ENCODE measurements at regions not wholly inside any gene's neighbourhood (a gene's known extent, or its start where the extent isn't known, plus 50 kb on each side); places are given as distances from the start of the nearest gene placed in this dataset.

DNA sequence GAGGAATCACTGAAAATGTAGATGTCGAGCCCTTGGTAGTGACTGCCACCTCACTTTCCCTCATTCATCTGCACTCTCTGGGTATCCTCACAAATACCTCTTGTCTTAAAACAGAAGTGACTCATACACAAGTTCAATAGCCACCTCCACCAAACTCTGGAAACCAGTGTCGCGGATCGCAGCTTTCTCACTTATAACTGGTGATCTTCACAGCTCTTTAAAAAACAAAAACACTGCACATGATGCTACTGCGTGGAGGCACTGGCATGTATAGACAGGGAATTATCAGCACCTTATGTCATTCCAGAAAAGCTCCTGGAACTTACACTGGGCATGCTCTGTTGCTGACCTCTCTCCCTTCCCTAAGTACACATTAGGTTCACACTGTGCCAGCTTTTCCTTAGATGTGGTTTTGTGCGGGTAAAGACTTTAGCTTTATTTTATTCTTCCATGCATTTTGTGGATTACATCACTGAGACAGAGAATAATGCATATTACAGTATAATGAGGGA is 425.5 kb upstream of the CADM1 start:
- WGBS (ENCODE audit: missing lambda C conversion rate): 4% methylated on average over 6 of the region's 6 CpGs
- TF ChIP-seq EP300 (IDR thresholded peaks at IDR 0.05): no peak
- TF ChIP-seq ZNF302 (CRISPR knock-in tag; IDR thresholded peaks at IDR 0.05): no peak
- TF ChIP-seq, protein P1, sequence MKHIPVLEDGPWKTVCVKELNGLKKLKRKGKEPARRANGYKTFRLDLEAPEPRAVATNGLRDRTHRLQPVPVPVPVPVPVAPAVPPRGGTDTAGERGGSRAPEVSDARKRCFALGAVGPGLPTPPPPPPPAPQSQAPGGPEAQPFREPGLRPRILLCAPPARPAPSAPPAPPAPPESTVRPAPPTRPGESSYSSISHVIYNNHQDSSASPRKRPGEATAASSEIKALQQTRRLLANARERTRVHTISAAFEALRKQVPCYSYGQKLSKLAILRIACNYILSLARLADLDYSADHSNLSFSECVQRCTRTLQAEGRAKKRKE (CRISPR knock-in tag; IDR thresholded peaks at IDR 0.05; ENCODE audit: low read depth): no peak
- H3K4me3 ChIP-seq: no peak overlapping the region
- H3K4me1 ChIP-seq: no peaks in the 10 kb centered on the region
- CTCF ChIA-PET: interaction anchor here (0.8 to 1.1 kb wide), 2 partner anchors 11 to 58 kb away, joined by 3 to 4 read pairs; no protein-coding TSS in a partner anchor
- no peak for ATAC-seq
- no peak overlapping the region for H3K27ac ChIP-seq
- no peak for DNase-seq (ENCODE audit: low read depth in 1 of 2, low spot score in 1 of 2)
- no peaks in the 10 kb centered on the region for H3K9me3 ChIP-seq
- no peak overlapping the region for H3K4me2 ChIP-seq
- POLR2A ChIA-PET: no interaction called here
- FAIRE-seq: no peak

DNA sequence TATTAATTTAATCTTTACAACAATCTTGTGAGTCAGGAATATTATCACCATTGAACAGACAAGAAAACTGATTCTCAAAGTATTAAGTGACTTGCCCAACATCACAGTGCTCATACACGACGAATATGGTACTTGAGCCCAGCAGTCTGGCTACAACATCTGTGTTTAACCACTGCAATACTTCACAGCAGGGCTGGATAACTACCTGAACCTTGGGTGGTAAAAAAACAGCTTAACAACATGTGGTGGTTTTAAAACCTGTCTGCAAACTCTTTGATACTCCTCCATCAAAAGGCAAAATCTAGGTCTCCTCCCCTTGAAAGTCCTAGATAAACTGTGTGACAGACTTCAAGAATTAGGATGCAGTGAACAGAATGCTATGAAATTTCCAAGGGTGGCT is 424.6 kb upstream of the CADM1 start:
- FAIRE-seq (no peak), ATAC-seq (no peak), DNase-seq (ENCODE audit: low read depth in 1 of 2, low spot score in 1 of 2) (no peak)
- H3K4me1 ChIP-seq: no peaks in the 10 kb centered on the region
- H3K27ac ChIP-seq: no peak overlapping the region
- no peak overlapping the region for H3K4me2 ChIP-seq
- H3K4me3 ChIP-seq: no peak overlapping the region
- TF ChIP-seq, protein P2, sequence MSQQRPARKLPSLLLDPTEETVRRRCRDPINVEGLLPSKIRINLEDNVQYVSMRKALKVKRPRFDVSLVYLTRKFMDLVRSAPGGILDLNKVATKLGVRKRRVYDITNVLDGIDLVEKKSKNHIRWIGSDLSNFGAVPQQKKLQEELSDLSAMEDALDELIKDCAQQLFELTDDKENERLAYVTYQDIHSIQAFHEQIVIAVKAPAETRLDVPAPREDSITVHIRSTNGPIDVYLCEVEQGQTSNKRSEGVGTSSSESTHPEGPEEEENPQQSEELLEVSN (IDR thresholded peaks at IDR 0.05; ENCODE audit: borderline replicate concordance, low read depth): no peak
- no peak for TF ChIP-seq MYC (IDR thresholded peaks at IDR 0.05; ENCODE audit: borderline replicate concordance, low read length)
- TF ChIP-seq POLR2A (IDR thresholded peaks at IDR 0.05; ENCODE audit: low read length): no peak
- no peak for TF ChIP-seq HDAC2 (IDR thresholded peaks at IDR 0.05)
- TF ChIP-seq POLR2AphosphoS2 (conservative IDR thresholded peaks at IDR 0.05; ENCODE audit: low read length): no peak
- no peak for TF ChIP-seq CBX8 (IDR thresholded peaks at IDR 0.05)
- no peak for TF ChIP-seq PHF8 (IDR thresholded peaks at IDR 0.05; ENCODE audit: borderline replicate concordance, low read depth)
- ChIA-PET CTCF (interaction anchor here (1.1 kb wide), 1 partner anchor 12 kb away, joined by 4 read pairs; no protein-coding TSS in a partner anchor), POLR2A (no interaction called here)
- H3K9me3 ChIP-seq: no peaks in the 10 kb centered on the region
- 3% methylated on average over 2 of the region's 2 CpGs for WGBS (ENCODE audit: missing lambda C conversion rate)

DNA sequence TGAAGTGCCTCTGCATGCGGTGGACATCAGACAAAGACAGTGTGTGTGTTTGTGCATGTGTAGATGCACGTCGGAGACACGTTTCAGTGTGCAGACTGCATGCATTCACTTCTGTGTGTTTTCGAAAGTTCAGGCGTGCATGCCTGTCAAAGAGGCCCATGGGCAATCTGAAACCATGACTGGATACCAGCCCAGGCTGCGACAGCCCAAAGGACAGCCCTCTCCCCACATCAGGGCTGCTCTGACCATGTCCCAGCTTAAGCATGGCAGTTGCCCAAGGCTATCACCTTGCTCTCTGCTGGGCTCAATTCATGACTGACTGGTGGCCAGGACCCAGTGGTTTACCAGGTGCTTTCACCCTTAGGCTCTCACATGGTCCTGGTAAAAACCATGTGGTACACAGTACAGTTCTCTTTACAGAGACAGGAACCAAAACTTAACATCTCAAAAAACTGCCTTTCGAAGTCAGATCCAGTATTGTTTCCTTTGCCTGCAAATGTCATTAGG is 423.7 kb upstream of the CADM1 start:
- POLR2A ChIA-PET: no interaction called here
- Histone ChIP-seq H3K9me3 (no peaks in the 10 kb centered on the region), H3K27ac (no peak overlapping the region), H3K4me2 (no peak overlapping the region), H3K4me3 (no peak overlapping the region), H3K4me1 (no peaks in the 10 kb centered on the region)
- WGBS (ENCODE audit: missing lambda C conversion rate): 6% methylated on average over 8 of the region's 8 CpGs
- TF ChIP-seq HEYL (CRISPR knock-in tag; IDR thresholded peaks at IDR 0.05): no peak
- TF ChIP-seq ZSCAN20 (CRISPR knock-in tag; IDR thresholded peaks at IDR 0.05): no peak
- TF ChIP-seq HDAC2 (IDR thresholded peaks at IDR 0.05): no peak
- FAIRE-seq (no peak), ATAC-seq (no peak), DNase-seq (ENCODE audit: low read depth in 1 of 2, low spot score in 1 of 2) (no peak)
- CTCF ChIA-PET: no interaction called here

DNA sequence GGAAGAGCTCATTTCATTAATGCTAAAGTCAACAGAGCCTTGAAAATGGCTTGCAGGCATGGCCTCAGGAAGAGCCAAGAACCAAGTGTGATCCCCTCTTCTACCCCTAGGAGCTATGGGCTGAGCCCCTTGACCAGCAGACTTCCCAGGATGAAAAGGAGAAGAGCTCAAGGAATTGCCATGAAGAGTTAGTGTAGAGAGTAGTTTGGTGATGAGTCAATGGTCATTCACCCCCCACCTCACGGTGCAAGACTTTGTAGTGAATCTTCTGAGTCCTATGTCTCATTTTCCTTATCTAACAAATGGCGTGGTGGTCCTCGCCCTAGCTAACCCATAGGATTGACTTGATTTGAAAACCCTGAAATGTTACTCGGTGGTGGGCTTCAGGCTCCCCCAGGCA is 422.4 kb upstream of the CADM1 start:
- Histone ChIP-seq H3K4me1 (no peaks in the 10 kb centered on the region), H3K27ac (no peak overlapping the region), H3K9me3 (no peaks in the 10 kb centered on the region), H3K4me3 (no peak overlapping the region), H3K4me2 (no peak overlapping the region)
- ATAC-seq (no peak), DNase-seq (ENCODE audit: low read depth in 1 of 2, low spot score in 1 of 2) (no peak), FAIRE-seq (no peak)
- 10% methylated on average over 4 of the region's 4 CpGs for WGBS (ENCODE audit: missing lambda C conversion rate)
- ChIA-PET CTCF (interaction anchor here (1.0 kb wide), 1 partner anchor 13 kb away, joined by 3 read pairs; no protein-coding TSS in a partner anchor), POLR2A (no interaction called here)
- no peak for TF ChIP-seq RNF2 (IDR thresholded peaks at IDR 0.05; ENCODE audit: borderline replicate concordance, low read depth)
- TF ChIP-seq RARB (CRISPR knock-in tag; IDR thresholded peaks at IDR 0.05): no peak
- TF ChIP-seq CHD2 (IDR thresholded peaks at IDR 0.05; ENCODE audit: low read length, partially characterized antibody): no peak
- no peak for TF ChIP-seq FOSB (CRISPR knock-in tag; IDR thresholded peaks at IDR 0.05)
- no peak for TF ChIP-seq CBX8 (IDR thresholded peaks at IDR 0.05)
- TF ChIP-seq MAZ (IDR thresholded peaks at IDR 0.05; ENCODE audit: borderline replicate concordance, low read depth, low read length): no peak
